ENCODE measurements at regions not wholly inside any gene's neighbourhood (a gene's known extent, or its start where the extent isn't known, plus 50 kb on each side); places are given as distances from the start of the nearest gene placed in this dataset.

GRCh38 chr2:185245216-185245615 is 493.4 kb upstream of the FSIP2 start:
- Histone ChIP-seq H3K9me2 (no peaks in the 10 kb centered on the region), H3K36me3 (replicated peaks in 1 of 2; ENCODE audit: control insufficient read depth in 1 of 2, insufficient read depth in 2 of 2, low read length in 1 of 2) (no peaks in the 10 kb centered on the region), H3K27ac (ENCODE audit: low read depth in 2 of 2, low read length in 1 of 2) (no peak overlapping the region), H3K4me3 (ENCODE audit: low read depth in 2 of 2, low read length in 1 of 2) (no peak overlapping the region), H3K4me2 (no peak overlapping the region), H3K4me1 (ENCODE audit: control insufficient read depth in 1 of 2, insufficient read depth in 2 of 2, low read depth in 1 of 2, low read length in 1 of 2) (no peaks in the 10 kb centered on the region), H2AFZ (ENCODE audit: low read depth) (no peak overlapping the region), H3K9ac (no peak overlapping the region), H3K9me3 (no peaks in the 10 kb centered on the region), H3F3A (replicated peaks; ENCODE audit: insufficient read depth) (no peaks in the 10 kb centered on the region), H4K20me1 (ENCODE audit: insufficient read depth) (no peaks in the 10 kb centered on the region), H3K79me2 (ENCODE audit: insufficient read depth) (no peaks in the 10 kb centered on the region), H3K27me3 (ENCODE audit: insufficient read depth) (no peaks in the 10 kb centered on the region)
- TF ChIP-seq TAF1 (IDR thresholded peaks at IDR 0.05; ENCODE audit: borderline replicate concordance, low read depth, low read length) (no peak), YY1 (IDR thresholded peaks at IDR 0.05; ENCODE audit: low read depth) (no peak), GABPA (IDR thresholded peaks at IDR 0.05; ENCODE audit: low read depth) (no peak), RCOR1 (IDR thresholded peaks at IDR 0.05; ENCODE audit: low read length) (no peak), POLR2AphosphoS5 (IDR thresholded peaks at IDR 0.05; ENCODE audit: low read depth, low read length) (no peak), SIN3A (IDR thresholded peaks at IDR 0.05; ENCODE audit: borderline replicate concordance, low read depth, low read length) (no peak), RXRA (IDR thresholded peaks at IDR 0.05; ENCODE audit: borderline replicate concordance, low read depth) (no peak), REST (IDR thresholded peaks at IDR 0.05; ENCODE audit: low read depth, low read length) (no peak), SMC3 (IDR thresholded peaks at IDR 0.05; ENCODE audit: low read depth, low read length) (no peak), CHD2 (IDR thresholded peaks at IDR 0.05; ENCODE audit: low read length, partially characterized antibody) (no peak), TEAD4 (IDR thresholded peaks at IDR 0.05; ENCODE audit: borderline replicate concordance, insufficient read depth) (no peak), USF1 (IDR thresholded peaks at IDR 0.05; ENCODE audit: borderline replicate concordance, low read depth) (no peak), MXI1 (IDR thresholded peaks at IDR 0.05; ENCODE audit: low read depth, low read length) (no peak)
- TF ChIP-seq, protein P1, sequence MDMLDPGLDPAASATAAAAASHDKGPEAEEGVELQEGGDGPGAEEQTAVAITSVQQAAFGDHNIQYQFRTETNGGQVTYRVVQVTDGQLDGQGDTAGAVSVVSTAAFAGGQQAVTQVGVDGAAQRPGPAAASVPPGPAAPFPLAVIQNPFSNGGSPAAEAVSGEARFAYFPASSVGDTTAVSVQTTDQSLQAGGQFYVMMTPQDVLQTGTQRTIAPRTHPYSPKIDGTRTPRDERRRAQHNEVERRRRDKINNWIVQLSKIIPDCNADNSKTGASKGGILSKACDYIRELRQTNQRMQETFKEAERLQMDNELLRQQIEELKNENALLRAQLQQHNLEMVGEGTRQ (IDR thresholded peaks at IDR 0.05; ENCODE audit: borderline replicate concordance, low read depth, low read length): no peak
- TF ChIP-seq, protein P2, sequence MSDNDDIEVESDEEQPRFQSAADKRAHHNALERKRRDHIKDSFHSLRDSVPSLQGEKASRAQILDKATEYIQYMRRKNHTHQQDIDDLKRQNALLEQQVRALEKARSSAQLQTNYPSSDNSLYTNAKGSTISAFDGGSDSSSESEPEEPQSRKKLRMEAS (IDR thresholded peaks at IDR 0.05; ENCODE audit: low read depth): no peak
- TF ChIP-seq, protein P3, sequence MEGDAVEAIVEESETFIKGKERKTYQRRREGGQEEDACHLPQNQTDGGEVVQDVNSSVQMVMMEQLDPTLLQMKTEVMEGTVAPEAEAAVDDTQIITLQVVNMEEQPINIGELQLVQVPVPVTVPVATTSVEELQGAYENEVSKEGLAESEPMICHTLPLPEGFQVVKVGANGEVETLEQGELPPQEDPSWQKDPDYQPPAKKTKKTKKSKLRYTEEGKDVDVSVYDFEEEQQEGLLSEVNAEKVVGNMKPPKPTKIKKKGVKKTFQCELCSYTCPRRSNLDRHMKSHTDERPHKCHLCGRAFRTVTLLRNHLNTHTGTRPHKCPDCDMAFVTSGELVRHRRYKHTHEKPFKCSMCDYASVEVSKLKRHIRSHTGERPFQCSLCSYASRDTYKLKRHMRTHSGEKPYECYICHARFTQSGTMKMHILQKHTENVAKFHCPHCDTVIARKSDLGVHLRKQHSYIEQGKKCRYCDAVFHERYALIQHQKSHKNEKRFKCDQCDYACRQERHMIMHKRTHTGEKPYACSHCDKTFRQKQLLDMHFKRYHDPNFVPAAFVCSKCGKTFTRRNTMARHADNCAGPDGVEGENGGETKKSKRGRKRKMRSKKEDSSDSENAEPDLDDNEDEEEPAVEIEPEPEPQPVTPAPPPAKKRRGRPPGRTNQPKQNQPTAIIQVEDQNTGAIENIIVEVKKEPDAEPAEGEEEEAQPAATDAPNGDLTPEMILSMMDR (IDR thresholded peaks at IDR 0.05): no peak
- ChIA-PET CTCF (no interaction called here), POLR2A (no interaction called here)
- DNase-seq: no peak
- WGBS (ENCODE audit: low lambda C conversion rate): 58% methylated on average over 4 of the region's 4 CpGs
